ENCODE measurements at regions not wholly inside any gene's neighbourhood (a gene's known extent, or its start where the extent isn't known, plus 50 kb on each side); places are given as distances from the start of the nearest gene placed in this dataset.

DNA sequence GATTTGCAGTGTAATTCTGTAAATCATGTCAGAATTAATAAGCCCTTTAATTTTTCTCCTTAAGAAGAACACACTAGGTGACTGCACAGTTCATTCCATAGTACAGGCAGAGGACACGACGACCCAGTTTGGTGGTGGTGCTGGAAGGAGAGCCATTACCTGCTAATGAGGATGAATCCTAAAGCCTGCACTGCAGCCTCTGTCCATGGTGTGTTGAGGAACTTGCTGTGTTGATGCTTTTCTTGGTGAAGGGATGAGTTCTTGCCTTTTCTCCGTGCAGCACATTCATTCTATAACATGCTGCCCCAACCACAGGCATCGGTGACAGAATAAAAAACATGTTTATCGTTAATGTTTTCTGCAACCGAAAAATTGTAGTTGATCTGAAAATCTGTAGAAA, 89.6 kb upstream of the VEPH1 start:
- Histone ChIP-seq H2BK120ac (replicated peaks; ENCODE audit: low read depth, low read length) (no peak overlapping the region), H3K18ac (ENCODE audit: extremely low read depth, low read length) (no peak overlapping the region), H2BK15ac (ENCODE audit: low read length) (no peak overlapping the region), H4K91ac (replicated peaks; ENCODE audit: insufficient read length, low read length) (no peak overlapping the region), H3K4me3 (ENCODE audit: extremely low read depth in 1 of 4, insufficient read depth in 2 of 4, low read depth in 3 of 4, low read length in 4 of 4) (no peak overlapping the region), H2AK5ac (ENCODE audit: low read depth, low read length) (no peak overlapping the region), H2AFZ (ENCODE audit: low read length) (no peak overlapping the region), H3K79me1 (ENCODE audit: low read depth, low read length) (no peaks in the 10 kb centered on the region), H4K5ac (ENCODE audit: insufficient read length, low read depth, low read length) (no peak overlapping the region), H4K8ac (ENCODE audit: extremely low read depth, insufficient read depth, low read length) (no peak overlapping the region), H3K23me2 (ENCODE audit: low read depth, low read length) (0 out of 2 replicates have a peak, but pooled peaks cover 3% of the 10 kb centered on the region), H3K9ac (replicated peaks in 1 of 4; ENCODE audit: extremely low read depth in 1 of 4, low read depth in 3 of 4, low read length in 3 of 4) (no peak overlapping the region), H2BK20ac (ENCODE audit: low read length) (no peak overlapping the region), H2BK5ac (ENCODE audit: low read depth, low read length) (no peak overlapping the region), H3K79me2 (ENCODE audit: control insufficient read depth in 1 of 2, insufficient read depth in 2 of 2, low read length in 2 of 2) (no peaks in the 10 kb centered on the region), H2BK12ac (ENCODE audit: low read depth, low read length) (no peak overlapping the region), H3K36me3 (ENCODE audit: control insufficient read depth in 2 of 4, insufficient read depth in 4 of 4, low read length in 3 of 4) (no peaks in the 10 kb centered on the region), H3K27ac (ENCODE audit: low read depth, low read length) (no peak overlapping the region), H3K56ac (replicated peaks; ENCODE audit: insufficient read length, low read depth, low read length) (no peak overlapping the region), H3K4ac (replicated peaks; ENCODE audit: insufficient read length, low read depth, low read length) (no peak overlapping the region), H3K4me2 (ENCODE audit: insufficient read depth in 1 of 2, low read depth in 2 of 2, low read length in 2 of 2) (no peak overlapping the region), H3K23ac (ENCODE audit: insufficient read length) (no peak overlapping the region), H3K9me3 (ENCODE audit: insufficient read depth in 2 of 2, low read depth in 1 of 2, low read length in 1 of 2) (no peaks in the 10 kb centered on the region), H3K27me3 (replicated peaks in 1 of 4; ENCODE audit: control insufficient read depth in 3 of 4, extremely low read depth in 1 of 4, insufficient read depth in 3 of 4, low read length in 3 of 4) (no peaks in the 10 kb centered on the region), H3K14ac (ENCODE audit: insufficient read length) (no peak overlapping the region), H4K20me1 (replicated peaks in 1 of 2; ENCODE audit: control insufficient read depth in 1 of 2, insufficient read depth in 2 of 2, low read length in 2 of 2) (no peaks in the 10 kb centered on the region), H3K4me1 (replicated peaks in 1 of 4; ENCODE audit: control insufficient read depth in 3 of 4, insufficient read depth in 4 of 4, low read length in 3 of 4) (peaks cover 0 to 3% (median 0%) of the 10 kb centered on the region in 4 experiments; a peak in 1 of 7 replicates)
- 95% methylated on average over 6 of the region's 6 CpGs; no CpG with 5 or more reads in 1 of the 2 experiments for WGBS, 2 experiments (ENCODE audit: extremely low coverage in 1 of 2, insufficient coverage in 1 of 2, insufficient read length in 1 of 2, insufficient replicate concordance in 2 of 2, low coverage in 1 of 2, low lambda C conversion rate in 2 of 2, missing lambda C conversion rate in 1 of 2)
- CTCF ChIA-PET (ENCODE audit: partially characterized antibody) = interaction anchor here (0.6 to 3.2 kb wide), 5 partner anchors 11 to 285 kb away, joined by 3 to 29 read pairs (median 3); no protein-coding TSS in a partner anchor
- DNase-seq (ENCODE audit: low read depth in 1 of 2, low spot score in 2 of 2) (no peak), FAIRE-seq (no peak)
- POLR2A ChIA-PET (ENCODE audit: partially characterized antibody) = no interaction called here
- TF ChIP-seq, protein P1, sequence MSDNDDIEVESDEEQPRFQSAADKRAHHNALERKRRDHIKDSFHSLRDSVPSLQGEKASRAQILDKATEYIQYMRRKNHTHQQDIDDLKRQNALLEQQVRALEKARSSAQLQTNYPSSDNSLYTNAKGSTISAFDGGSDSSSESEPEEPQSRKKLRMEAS (IDR thresholded peaks at IDR 0.05) = no peak
- no peak for TF ChIP-seq ZNF274 (IDR thresholded peaks at IDR 0.05; ENCODE audit: borderline replicate concordance, extremely low read depth, low read length)
- no peak for TF ChIP-seq KDM4A (IDR thresholded peaks at IDR 0.05; ENCODE audit: low read depth, low read length, severe bottlenecking)
- TF ChIP-seq SIN3A (conservative IDR thresholded peaks at IDR 0.05 in 1 of 2, IDR thresholded peaks at IDR 0.05 in 1 of 2; ENCODE audit: low read depth in 1 of 2, low read length in 2 of 2) = no peak
- no peak for TF ChIP-seq FOSL1 (IDR thresholded peaks at IDR 0.05; ENCODE audit: insufficient read depth, low read depth, low read length)
- TF ChIP-seq KDM1A (IDR thresholded peaks at IDR 0.05; ENCODE audit: borderline replicate concordance, low read length) = no peak
- no peak for TF ChIP-seq CHD2 (IDR thresholded peaks at IDR 0.05; ENCODE audit: low read length)
- no peak for TF ChIP-seq BRCA1 (IDR thresholded peaks at IDR 0.05; ENCODE audit: low read depth, low read length)
- TF ChIP-seq SP2 (IDR thresholded peaks at IDR 0.05; ENCODE audit: low read length) = no peak
- no peak for TF ChIP-seq GABPA (IDR thresholded peaks at IDR 0.05; ENCODE audit: borderline replicate concordance, insufficient read depth, low read length)
- TF ChIP-seq TEAD4 (IDR thresholded peaks at IDR 0.05; ENCODE audit: low read depth, low read length) = no peak
- TF ChIP-seq RXRA (IDR thresholded peaks at IDR 0.05; ENCODE audit: insufficient read depth, low read depth, low read length) = no peak
- TF ChIP-seq SP4 (IDR thresholded peaks at IDR 0.05; ENCODE audit: low read length) = no peak
- no peak for TF ChIP-seq MAFK (IDR thresholded peaks at IDR 0.05; ENCODE audit: low read depth, low read length)
